ENCODE measurements at regions not wholly inside any gene's neighbourhood (a gene's known extent, or its start where the extent isn't known, plus 50 kb on each side); places are given as distances from the start of the nearest gene placed in this dataset.
A peak's percentile ranks its signal among the peaks of the same experiment; 100 is the strongest.
"Not testable (repeated sequence)": the region's sequence is repeated elsewhere in the genome, so short reads cannot be mapped to it uniquely, and the experiment has no call there.

GRCh38 chr4:100340512-100341485, 150.5 kb upstream of the DDIT4L start:
- H3K4me3 ChIP-seq (ENCODE audit: control insufficient read depth, low read depth, low read length), result no peak overlapping the region
- TF ChIP-seq CTCF (conservative IDR thresholded peaks at IDR 0.05; ENCODE audit: control insufficient read depth, insufficient read depth, low read depth, low read length), result no peak
- peak; percentile 67 for DNase-seq (ENCODE audit: low read depth)

- no peak for DNase-seq (ENCODE audit: low read depth)
- TF ChIP-seq CTCF (conservative IDR thresholded peaks at IDR 0.05; ENCODE audit: control insufficient read depth, insufficient read depth, low read depth, low read length), result no peak
- H3K4me3 ChIP-seq (ENCODE audit: control insufficient read depth, low read depth, low read length), result no peak overlapping the region
Measured at GRCh38 chr4:100339870-100340269, 149.6 kb upstream of the DDIT4L start.

GRCh38 chr4:100333491-100333890, 143.2 kb upstream of the DDIT4L start:
- DNase-seq (ENCODE audit: low read depth); H3K4me3 ChIP-seq (ENCODE audit: control insufficient read depth, low read depth, low read length): not testable (repeated sequence)

- no peak overlapping the region for H3K4me3 ChIP-seq (ENCODE audit: control insufficient read depth, low read depth, low read length)
- TF ChIP-seq CTCF (conservative IDR thresholded peaks at IDR 0.05; ENCODE audit: control insufficient read depth, insufficient read depth, low read depth, low read length), result no peak
Measured at GRCh38 chr4:100317032-100317864, 127.0 kb upstream of the DDIT4L start.

GRCh38 chr4:100314057-100314456, 123.8 kb upstream of the DDIT4L start:
- DNase-seq (ENCODE audit: low read depth), result peak; percentile 24
- no peak for TF ChIP-seq CTCF (conservative IDR thresholded peaks at IDR 0.05; ENCODE audit: control insufficient read depth, insufficient read depth, low read depth, low read length)
- no peak overlapping the region for H3K4me3 ChIP-seq (ENCODE audit: control insufficient read depth, low read depth, low read length)

More at GRCh38 chr4:100317032-100317864, 127.0 kb upstream of the DDIT4L start:
- DNase-seq (ENCODE audit: low read depth), result peak; percentile 49

- no peak for TF ChIP-seq CTCF (conservative IDR thresholded peaks at IDR 0.05; ENCODE audit: control insufficient read depth, insufficient read depth, low read depth, low read length)
- no peak overlapping the region for H3K4me3 ChIP-seq (ENCODE audit: control insufficient read depth, low read depth, low read length)
- DNase-seq (ENCODE audit: low read depth), result peak; percentile 56
Measured at GRCh38 chr4:100312615-100313350, 122.5 kb upstream of the DDIT4L start.

Measured in fibroblast of mammary gland (primary cell).